Putamen (tissue), 1 donor: ENCODE measurements at regions not wholly inside any gene's neighbourhood (a gene's known extent, or its start where the extent isn't known, plus 50 kb on each side); places are given as distances from the start of the nearest gene placed in this dataset.

Experiments
- DNase-seq: peaks from one replicate; pipeline ENCODE4 v3.0.0-alpha.2; 2016; ENCODE audit warnings: low spot score

DNA sequence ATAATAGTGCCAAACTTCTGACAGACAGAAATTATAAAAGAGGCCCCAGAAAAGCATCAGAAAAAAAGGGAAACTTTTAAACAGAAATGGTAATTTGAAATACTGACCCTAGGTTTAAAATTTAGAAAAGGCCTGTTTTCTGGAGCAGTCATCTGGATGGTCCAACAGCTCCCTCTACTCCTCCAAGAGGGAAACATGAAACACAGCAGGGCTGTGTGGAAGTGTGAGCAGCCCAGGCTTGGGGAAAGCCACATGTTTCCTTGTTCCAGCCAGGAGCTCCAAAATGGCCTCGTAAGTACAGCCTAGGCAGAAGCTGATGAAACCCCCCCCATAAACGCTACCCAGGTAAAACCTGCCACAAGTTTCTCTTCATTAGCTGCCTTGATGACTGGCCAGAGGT, 499.3 kb upstream of the ADAMTS16 start:
- no peak for DNase-seq

DNA sequence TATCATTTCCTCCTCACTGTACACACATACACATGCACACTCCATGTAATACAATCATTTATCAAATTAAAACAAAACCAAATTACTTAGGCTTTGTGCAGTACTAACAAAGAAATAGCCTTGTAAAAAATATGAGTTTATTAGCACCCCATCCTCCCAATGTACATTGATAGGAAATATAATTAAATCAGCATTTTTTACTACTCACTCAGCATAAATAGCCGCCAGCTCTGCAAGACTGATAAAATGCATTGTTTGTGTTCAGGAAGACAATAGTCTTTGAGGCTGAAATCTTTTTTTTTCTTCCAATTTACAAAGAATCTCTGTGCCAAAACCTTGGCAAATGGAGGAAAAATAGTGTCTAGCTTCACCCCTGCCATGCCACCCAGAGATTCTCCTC, 497.6 kb upstream of the ADAMTS16 start:
- DNase-seq = no peak

DNA sequence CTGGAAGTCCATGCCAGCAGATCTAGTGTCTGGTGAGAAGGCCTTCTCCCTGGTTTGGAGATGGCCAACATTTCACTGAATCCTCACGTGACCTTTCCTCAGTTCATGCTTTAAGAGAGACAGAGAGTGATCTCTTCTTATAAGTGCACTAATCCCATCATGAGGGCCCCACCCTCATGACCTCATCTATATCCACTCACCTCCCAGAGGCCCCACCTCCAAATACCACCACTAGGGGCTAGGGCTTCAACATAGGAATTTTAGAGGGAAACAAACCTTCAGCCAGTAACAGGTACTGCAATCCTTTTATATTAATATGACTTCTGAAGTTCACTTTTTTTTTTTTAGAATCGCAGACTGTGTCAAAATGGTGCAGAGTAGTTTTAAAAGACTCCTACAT, 496.9 kb upstream of the ADAMTS16 start:
- no peak for DNase-seq

DNA sequence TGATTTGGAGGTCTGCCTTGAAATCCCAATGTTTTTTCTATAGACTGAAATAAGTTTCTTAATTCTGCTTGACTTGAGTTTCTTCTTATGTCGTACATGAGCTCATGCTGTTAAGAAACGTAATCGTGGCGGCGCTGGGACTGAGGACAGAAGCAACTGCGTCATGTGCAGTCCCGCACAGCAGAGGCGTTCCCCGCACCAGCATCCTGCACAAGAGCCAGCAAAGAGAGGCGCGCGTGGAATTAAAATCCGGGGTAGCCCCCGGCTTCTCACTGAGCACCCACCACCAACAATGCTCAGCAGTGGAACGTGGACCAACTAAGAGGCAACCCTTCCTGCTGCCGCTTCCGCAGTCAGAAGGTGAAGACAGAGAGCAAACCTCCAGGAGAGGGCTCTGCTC, 496.2 kb upstream of the ADAMTS16 start:
- DNase-seq = no peak

DNA sequence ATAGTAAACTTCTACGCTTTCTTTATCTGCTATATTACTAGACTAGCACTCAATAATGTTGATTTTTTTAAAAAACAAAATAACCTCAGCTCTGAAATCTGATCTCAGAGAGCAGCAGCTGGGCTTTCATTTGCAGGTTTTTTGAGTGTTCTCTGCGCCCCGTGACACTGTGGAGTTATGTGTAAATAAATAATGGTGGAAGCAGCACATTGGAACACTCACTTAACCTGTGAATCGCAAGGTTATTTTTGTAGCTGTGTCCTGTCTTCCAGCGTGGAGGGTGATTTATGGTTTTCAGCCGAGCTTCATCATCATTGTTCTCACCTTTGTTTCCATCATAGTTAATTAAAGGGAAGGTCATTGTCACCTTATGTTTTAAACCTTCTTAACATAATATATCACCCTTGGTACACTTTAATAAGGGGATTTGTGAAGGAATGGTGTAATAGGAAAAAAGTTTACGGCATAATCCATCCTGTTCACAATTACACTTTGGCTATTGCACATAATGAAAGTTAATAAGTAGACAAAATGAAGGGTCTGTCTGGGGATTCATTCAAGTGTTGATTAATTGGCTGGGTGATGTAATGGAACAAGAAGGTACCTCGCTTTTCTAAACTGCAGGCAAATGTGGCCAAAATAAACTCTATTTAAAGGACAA, 493.3 kb upstream of the ADAMTS16 start:
- no peak for DNase-seq

DNA sequence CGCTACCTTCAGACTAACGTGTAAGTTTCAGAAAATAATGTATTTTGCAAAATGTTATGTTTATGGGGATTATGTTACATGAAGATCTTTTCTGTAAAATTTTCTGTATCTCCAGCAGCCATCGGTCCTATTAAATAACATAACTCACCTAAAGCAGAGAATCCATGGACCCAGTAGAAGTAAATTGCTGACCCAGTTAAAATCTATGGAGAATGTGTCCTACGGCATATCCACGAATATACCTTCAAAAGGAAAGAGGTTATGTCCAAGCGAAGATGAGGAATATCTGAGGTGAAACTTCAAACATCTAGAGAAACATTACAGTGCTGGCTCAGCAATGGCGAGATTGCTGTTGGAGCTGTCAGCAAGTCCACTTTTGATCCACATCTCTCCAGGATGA, 492.2 kb upstream of the ADAMTS16 start:
- no peak for DNase-seq

DNA sequence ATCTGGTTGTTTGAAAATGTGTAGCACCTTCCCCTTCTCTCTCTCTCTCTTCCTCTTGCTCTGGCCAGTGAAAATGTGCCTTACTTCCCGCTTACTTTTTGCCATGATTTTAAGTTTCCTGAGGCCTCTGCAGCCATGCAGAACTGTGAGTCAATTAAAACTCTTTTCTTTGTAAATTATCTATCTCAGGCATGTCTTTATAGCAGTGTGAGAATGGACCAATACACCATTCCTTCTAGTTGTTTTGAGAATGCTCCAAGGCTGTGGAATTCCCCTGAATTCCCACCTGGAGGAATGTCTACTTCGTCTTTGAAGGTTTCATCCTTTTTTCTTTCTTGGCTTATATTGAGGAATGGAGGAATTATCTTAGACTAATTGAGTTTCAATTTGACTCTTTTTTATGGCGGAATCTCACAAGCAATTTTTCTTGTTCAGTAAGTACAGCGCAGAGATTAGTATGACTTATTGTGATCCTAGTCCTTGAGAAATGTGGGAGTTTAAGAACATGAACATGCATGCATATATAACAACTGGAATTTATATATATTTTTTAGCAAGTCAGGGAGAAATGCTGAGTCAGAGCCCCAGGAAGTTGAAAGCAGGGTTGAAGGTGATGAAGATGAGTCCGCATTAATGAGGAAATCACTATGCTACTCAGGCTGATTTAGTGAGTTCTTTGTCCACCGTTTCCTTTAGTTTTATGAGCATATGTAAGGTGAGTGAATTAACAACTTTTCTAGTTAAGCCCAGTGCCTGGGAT, 488.1 kb upstream of the ADAMTS16 start:
- DNase-seq = no peak

DNA sequence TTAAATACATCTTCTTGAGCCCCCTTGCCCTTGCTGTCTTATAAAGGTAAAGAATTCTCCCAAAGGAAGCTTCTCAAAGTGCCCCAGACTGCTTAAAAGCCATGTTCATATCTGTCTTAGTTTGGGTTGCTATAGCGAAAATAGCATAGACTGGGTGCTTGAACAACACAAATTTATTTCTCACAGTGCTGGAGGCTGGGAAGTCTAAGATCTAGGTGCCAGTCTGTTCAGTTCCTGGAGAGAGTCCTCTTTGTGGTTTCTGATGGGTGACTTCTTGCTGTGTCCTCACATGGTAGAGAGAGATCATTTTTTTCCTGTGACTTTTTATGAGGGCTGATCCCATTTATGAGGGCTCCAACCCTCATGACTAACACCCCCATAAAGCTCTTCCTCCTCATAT, 486.7 kb upstream of the ADAMTS16 start:
- DNase-seq = no peak

DNA sequence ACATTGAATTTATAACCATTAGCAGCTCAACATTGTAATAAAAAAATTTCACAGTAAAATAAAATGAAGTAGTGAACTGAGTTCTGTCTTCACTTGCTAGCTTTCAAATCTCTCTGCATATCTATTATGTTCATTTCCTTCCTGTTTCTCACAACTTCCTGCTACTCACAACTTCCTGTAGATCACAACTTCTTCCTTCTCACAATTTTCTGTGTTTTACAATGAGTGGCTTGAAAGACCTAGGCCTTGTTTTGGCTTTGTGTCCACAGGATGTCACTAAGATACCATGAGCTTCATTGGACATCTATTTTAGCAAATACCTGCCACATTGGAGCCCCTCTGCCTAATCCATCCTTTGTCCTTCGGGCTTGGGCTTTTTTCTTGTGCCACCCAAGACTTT, 480.3 kb upstream of the ADAMTS16 start:
- no peak for DNase-seq

DNA sequence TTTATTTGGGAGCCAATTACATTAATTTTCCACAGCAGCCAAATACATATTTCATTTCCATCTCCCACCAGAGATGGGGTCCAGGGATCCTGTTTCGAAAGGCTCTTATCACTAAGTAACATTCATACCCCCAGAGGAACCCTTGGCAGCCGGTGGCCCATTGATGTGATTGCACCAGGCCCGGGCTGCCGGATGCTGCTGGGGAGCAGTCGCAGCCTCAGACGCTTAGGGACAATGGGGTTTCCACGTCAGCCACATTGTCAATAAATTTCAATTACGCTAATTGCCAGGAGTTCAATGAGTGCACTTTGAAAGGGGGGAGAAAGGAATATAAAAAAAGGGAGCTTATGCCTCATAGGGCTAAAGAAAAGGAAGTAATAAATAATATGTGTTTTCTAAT, 478.8 kb upstream of the ADAMTS16 start:
- no peak for DNase-seq

DNA sequence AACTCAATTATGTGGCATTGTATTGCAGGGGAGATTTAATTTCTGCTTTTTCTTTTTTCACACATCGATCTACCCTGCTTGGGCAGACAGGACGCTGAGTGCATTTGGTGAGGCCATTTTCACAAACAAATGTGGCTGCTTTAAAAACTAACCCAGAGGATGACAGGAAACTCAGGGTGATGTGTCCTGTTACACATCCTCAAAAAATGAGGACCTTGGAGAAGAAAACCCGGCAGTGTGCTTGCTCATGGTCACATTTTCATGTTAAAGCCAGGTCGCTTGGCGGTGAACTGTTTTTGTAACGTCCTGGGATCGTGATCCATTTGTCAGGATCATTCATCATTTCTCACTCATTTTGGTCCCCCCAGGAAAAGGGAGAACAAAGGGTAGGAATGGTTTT, 478.3 kb upstream of the ADAMTS16 start:
- DNase-seq = no peak

DNA sequence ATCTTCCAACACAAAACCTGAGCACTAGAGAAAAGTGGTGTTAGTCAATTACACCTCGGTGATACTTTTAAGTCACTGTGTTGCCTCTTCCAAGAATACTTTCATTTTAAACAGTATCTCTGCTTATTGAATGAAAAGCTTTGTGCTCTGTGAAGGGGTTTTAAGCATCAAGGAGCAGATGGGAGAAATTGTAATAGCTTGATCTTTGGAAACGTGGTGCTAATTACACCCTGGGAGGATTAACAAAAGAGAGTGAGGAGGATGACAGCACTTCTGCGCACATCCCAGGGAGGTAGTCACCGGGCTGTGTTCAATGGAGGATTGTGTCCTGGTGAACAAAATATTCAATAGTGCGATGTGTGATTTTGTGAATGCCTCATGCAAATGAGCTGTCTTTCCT, 477.4 kb upstream of the ADAMTS16 start:
- DNase-seq = no peak

DNA sequence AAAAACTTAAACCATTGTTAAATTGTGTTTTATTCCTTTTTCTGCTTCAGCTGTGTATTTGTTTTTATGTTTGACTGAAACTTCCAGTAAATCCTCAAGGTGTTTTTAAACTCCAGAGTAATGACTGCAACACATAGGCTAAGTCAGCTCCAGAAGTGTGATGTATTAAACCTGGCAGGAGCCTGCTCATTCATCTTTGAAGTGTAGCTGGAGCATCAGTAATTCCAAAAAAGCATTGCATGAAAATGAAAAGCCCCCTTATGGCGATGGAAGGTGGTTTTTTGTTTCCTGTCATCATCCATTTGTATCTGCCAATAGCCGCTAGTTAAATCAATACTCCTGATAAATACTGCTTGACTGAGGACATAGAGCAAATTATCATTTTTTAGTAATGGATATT, 474.2 kb upstream of the ADAMTS16 start:
- DNase-seq = no peak

DNA sequence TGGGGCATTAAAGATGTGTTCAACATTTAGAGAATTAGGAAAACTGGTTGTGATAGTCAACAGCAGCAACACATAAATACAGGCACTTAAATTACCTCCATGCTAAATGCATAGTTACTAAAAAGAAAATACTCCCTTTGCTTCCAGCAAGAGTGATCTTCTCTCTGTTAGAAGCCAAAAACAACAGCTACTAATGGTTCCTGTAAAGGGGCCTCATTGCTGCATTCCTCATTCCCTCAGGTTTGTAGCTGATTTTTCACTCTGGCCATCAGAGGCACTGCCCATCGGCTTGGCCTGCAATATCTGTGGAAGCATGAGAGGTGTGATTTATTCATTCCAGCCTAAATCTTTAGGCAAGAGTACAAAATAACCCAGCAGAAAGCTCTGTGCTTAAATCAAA, 466.0 kb upstream of the ADAMTS16 start:
- no peak for DNase-seq

DNA sequence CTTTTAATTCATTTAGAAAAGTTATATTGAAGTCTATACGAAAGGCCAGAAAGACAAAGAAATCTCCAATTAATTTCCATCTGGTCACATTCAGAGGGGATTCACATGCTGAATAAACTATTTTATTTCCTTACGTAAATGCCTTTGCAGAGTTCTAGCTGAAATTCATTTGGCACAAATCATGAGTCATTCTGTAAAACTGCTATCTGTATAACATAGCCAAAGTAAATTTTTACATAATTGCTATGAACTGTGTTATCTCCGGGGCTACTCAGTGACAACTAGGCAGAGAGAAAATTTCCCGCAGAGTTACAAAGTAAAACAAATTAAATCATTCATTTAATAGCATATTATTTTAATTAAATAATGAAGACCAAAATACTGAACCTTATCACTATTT, 463.2 kb upstream of the ADAMTS16 start:
- no peak for DNase-seq

DNA sequence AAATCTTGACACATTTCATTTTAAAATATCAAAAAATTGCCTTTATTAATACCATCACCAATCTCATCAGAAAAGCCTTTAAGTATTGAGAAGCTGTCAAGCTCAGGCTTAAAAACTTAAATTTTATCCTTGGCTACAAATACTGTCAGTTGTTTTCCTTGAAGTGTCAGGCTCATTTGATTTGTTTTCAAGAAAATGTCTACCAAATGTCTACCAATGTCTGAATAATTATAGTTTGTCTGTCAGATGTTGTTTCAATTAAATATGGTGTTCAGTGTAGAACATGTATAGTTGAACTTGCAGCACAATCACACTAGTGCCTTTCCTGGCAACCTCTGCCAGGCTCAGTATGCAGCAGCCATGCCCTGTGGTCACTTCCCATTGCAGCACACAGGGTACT, 455.2 kb upstream of the ADAMTS16 start:
- DNase-seq = no peak

DNA sequence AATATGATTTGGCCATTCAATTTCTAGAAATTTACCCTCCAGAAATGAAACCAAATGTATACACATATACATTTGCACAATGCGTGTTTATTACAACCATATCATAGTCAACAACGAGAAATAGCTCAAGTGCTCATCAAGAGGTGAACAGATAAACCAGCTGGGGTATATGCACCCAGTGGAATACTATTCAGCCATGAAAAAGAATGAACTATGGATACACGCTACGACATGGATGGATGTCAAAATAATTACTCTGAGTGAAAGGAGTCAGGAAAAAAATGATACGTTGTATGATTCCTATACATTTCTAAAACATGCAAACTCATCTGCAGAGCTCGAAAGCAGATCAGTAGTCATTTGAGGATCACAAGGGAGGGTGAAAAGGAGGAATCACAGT, 441.5 kb upstream of the ADAMTS16 start:
- no peak for DNase-seq

DNA sequence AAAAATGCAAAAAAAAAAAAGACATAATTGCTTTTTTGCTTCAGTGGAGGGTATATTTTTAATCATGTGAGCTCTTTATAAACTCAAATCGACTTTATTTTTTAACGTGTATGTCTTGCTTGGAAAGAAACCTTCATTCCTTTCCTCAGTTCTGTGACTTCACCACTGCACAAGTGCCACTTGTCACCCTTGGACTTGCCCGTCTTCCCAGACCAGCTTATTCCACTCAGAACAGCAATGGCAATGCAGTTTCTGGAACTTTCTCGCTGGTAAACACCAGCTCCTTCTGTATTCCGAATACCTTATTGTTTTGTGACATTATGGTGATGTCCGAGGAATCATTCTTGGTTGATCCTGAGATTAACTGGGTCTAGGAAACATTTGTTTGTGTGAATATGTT, 440.5 kb upstream of the ADAMTS16 start:
- no peak for DNase-seq

DNA sequence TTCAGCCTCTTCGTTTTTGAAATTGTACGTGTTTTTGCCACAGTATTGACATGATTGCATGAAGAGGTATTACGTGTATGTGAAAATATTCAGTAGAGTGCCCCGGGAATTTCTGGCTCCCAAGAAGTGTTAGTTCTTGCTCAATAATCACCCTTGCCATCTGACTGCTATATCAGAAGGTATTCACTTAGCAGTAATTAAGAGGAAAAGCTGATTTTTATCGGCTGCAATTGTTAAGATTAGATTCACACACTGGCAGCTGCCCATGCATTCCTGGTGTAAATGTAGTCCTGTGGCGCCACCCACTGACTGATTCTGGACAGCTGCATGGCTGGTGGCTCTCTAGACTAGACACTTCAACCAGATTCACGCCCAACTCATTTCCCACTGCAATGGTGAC, 440.1 kb upstream of the ADAMTS16 start:
- peak; percentile 39 for DNase-seq

DNA sequence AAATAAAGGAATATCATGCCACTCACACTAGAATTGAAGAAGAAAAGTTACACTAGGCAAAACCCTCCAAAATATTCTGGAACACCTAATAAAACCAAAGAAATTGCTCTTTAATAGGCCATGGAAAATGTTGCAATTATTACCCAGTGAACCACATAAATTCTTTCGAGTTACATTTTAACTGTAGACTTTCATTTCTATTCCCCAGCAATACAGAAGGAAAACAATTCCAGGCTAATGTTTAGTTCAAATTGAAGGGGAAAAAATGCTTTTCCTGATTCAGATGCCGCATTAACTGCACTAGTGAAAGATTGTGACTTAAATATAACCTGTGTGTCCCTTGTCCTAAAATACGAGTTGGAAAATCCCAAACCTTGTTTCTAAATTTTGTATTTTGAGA, 439.3 kb upstream of the ADAMTS16 start:
- DNase-seq = no peak

DNA sequence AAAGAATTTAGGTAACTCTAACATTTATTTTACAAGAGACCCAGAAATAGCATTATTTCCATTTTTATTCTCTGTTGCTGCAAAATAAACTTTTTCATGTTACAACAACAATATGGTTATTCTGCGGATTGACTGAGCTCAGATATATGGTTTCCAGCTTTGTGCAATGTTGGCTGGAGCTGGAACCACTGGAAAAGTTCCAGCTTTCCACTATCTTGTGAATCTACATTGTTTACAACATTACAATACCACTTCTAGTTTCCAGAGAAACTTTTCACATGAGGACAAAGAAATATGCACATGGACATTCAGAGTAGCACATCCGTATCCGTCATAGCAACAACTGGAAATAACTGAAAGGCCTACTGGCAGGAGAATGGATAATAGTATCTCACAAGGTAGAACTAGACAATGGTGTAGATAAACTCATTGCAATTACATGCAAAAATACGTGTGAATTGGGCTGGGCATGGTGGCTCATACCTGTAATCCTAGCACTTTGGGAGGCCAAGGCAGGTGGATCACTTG, 436.1 kb upstream of the ADAMTS16 start:
- DNase-seq = no peak

DNA sequence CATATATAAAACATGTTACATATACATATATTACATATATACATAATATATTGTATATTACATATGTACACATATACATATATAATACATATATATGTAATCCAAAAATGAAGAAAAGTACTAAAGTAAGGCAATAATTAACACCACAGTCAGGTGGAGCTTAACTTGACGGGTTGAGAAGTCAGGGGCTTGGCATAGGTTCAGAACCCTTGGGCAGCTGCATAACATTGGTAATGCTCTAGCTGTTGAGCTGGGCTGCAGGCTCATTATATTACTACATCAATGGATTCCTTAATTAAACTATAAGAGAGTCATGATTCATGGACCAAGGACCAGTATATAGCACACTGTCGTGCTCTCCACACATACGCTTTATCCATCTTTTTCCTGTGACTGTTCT, 435.2 kb upstream of the ADAMTS16 start:
- DNase-seq = no peak

DNA sequence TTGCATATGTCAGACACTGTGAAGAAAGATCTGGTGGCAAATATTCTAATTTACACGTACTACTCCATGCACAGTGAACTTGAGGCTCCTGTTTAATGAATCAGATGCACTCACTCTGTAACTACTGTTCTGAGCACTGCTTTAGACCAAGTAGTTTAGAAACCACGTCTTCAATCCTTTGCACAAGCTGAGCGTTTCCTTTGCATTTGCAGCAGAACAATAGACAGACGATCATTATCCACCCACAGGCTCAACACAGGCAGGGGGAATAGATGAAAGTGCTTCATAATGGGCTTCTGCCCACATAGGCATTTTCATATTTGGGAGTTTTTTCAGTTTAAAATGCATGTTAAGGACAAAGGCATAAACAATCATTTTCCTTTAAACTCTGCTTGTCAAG, 423.3 kb upstream of the ADAMTS16 start:
- DNase-seq = peak; percentile 58

DNA sequence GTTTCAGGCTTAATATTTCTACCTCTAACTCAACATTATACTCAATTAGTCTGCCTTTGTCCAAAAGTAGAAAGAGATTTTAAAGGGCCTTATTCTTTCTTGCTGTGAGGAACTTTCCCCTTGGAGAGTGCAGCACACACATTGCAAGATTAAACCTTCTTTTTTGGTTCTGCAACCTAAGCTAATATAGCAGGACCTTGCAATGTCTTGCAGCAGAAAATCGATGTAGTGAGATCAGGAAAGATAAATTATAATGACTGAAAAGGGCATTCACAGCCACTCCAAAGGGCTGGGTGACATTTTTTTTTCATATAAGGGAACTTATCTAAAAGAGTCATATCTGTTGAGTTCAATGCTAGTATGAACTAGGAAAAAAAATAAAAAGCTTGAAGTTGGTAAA, 422.7 kb upstream of the ADAMTS16 start:
- DNase-seq = no peak
